DOHH2 (cell line): ENCODE measurements at regions not wholly inside any gene's neighbourhood (a gene's known extent, or its start where the extent isn't known, plus 50 kb on each side); places are given as distances from the start of the nearest gene placed in this dataset.

Experiments
- H3F3A ChIP-seq: fragments of 200-600 bp; sonication (generic), shearing (Covaris generic); 2 replicates; pipeline ENCODE4 v1.6.0; 2016; ENCODE audit warnings: antibody characterized with exemption, mild to moderate bottlenecking; ENCODE audit not compliant: control insufficient read depth, insufficient read depth
- H3K27ac ChIP-seq: fragments of 200-600 bp; sonication (generic); 2 replicates; pipeline ENCODE4 v1.5.1; 2014; ENCODE audit warnings: low read depth, mild to moderate bottlenecking, low read length, moderate library complexity
- H3K27me3 ChIP-seq: fragments of 200-600 bp; sonication (generic); 2 replicates; pipeline ENCODE4 v1.6.1; 2014; ENCODE audit warnings: mild to moderate bottlenecking, low read length, mixed read lengths; ENCODE audit not compliant: control insufficient read depth
- H3K36me3 ChIP-seq: fragments of 200-600 bp; sonication (generic); 2 replicates; pipeline ENCODE4 v1.6.1; 2014; ENCODE audit warnings: mild to moderate bottlenecking, low read length, moderate library complexity, mixed read lengths; ENCODE audit not compliant: control insufficient read depth
- H3K4me1 ChIP-seq: fragments of 200-600 bp; sonication (generic); 2 replicates; pipeline ENCODE4 v1.6.1; 2014; ENCODE audit warnings: mild to moderate bottlenecking, low read length, mixed read lengths; ENCODE audit not compliant: control insufficient read depth
- H3K4me2 ChIP-seq: fragments of 200-600 bp; sonication (generic); 2 replicates; pipeline ENCODE4 v1.6.0; 2014; ENCODE audit warnings: mild to moderate bottlenecking, low read length, moderate library complexity
- H3K4me3 ChIP-seq: fragments of 200-600 bp; sonication (generic); 2 replicates; pipeline ENCODE4 v1.5.1; 2014; ENCODE audit warnings: mild to moderate bottlenecking, low read length, mixed read lengths
- H3K79me2 ChIP-seq: fragments of 200-600 bp; sonication (generic); 2 replicates; pipeline ENCODE4 v1.6.1; 2014; ENCODE audit warnings: mild to moderate bottlenecking, low read length, mixed read lengths; ENCODE audit not compliant: control insufficient read depth
- H3K9me2 ChIP-seq: fragments of 200-600 bp; sonication (generic); replicated peaks from 2 replicates; pipeline ENCODE4 v1.6.1; 2014; ENCODE audit warnings: mild to moderate bottlenecking, low read length, mixed read lengths; ENCODE audit not compliant: control insufficient read depth
- H3K9me3 ChIP-seq: fragments of 200-600 bp; sonication (generic); 2 replicates; pipeline ENCODE4 v1.6.1; 2014; ENCODE audit warnings: antibody characterized with exemption, low read length, mixed read lengths; ENCODE audit not compliant: control insufficient read depth, insufficient read depth
- H4K20me1 ChIP-seq: fragments of 200-600 bp; sonication (generic); 2 replicates; pipeline ENCODE4 v1.6.0; 2014; ENCODE audit warnings: low read depth, mild to moderate bottlenecking, antibody characterized with exemption, low read length, moderate library complexity; ENCODE audit not compliant: control insufficient read depth, insufficient read depth
- EZH2phosphoT487 ChIP-seq: fragments of 200-600 bp; sonication (generic); IDR thresholded peaks from 2 replicates; pipeline ENCODE4 v1.6.1; 2017; ENCODE audit warnings: borderline replicate concordance, mild to moderate bottlenecking, antibody characterized with exemption, low read length, moderate library complexity, mixed read lengths
- TF ChIP-seq, protein P1 (sequence below): fragments of 200-600 bp; sonication (generic); IDR thresholded peaks from one replicate; pipeline ENCODE4 v1.5.1; 2014; ENCODE audit warnings: antibody characterized with exemption, mild to moderate bottlenecking, low read depth, low read length; ENCODE audit not compliant: poor library complexity, severe bottlenecking

DNA sequence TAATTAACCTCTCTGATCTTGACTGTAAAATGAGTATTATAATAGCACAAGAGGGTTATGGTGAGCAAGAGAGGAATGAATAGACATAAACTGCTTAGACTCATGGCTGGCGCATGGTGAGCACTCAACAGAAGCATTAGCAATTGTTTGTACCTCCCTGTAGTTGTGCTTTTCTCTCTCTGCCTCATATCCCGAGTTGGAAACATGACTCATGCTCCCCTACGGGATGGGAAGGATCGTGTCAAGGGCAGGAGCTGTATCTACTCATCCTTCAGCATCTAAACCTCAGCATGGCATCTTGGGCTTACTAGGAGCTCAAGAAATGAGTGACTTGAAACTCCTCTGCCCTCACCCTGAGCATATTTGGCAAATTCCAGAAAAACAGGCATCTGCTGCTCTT lies 299.6 kb downstream of the MAP2K4 start:
- TF ChIP-seq, protein P1, sequence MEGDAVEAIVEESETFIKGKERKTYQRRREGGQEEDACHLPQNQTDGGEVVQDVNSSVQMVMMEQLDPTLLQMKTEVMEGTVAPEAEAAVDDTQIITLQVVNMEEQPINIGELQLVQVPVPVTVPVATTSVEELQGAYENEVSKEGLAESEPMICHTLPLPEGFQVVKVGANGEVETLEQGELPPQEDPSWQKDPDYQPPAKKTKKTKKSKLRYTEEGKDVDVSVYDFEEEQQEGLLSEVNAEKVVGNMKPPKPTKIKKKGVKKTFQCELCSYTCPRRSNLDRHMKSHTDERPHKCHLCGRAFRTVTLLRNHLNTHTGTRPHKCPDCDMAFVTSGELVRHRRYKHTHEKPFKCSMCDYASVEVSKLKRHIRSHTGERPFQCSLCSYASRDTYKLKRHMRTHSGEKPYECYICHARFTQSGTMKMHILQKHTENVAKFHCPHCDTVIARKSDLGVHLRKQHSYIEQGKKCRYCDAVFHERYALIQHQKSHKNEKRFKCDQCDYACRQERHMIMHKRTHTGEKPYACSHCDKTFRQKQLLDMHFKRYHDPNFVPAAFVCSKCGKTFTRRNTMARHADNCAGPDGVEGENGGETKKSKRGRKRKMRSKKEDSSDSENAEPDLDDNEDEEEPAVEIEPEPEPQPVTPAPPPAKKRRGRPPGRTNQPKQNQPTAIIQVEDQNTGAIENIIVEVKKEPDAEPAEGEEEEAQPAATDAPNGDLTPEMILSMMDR = no peak
- TF ChIP-seq EZH2phosphoT487 = no peak
- Histone ChIP-seq H4K20me1 (no peaks in the 10 kb centered on the region), H3K79me2 (no peaks in the 10 kb centered on the region), H3K4me3 (no peak overlapping the region), H3K4me2 (no peak overlapping the region), H3K27ac (no peak overlapping the region), H3K9me3 (no peaks in the 10 kb centered on the region), H3K36me3 (no peaks in the 10 kb centered on the region), H3K4me1 (no peaks in the 10 kb centered on the region), H3K9me2 (no peaks in the 10 kb centered on the region), H3K27me3 (no peaks in the 10 kb centered on the region), H3F3A (no peaks in the 10 kb centered on the region)

DNA sequence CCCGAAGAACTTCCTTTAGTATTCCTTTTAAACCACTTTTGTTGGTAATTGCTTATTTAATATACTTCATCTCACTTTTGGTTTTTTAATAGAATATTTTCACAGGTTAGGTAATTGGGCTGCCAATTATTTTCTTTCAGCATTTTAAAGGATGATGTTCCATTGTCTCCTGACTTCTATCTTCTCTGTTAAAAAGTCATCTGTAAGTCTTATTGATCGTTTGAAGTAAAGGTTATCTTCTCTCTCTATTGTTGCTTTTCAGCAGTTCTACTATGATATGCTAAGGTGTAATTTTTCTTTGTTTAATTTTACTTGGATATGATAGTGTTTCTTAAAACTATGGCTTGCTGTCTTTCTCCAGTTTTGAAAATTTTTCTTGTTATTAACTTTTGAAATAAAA lies 307.5 kb downstream of the MAP2K4 start:
- Histone ChIP-seq H3F3A (no peaks in the 10 kb centered on the region), H3K9me2 (no peaks in the 10 kb centered on the region), H3K79me2 (no peaks in the 10 kb centered on the region), H3K36me3 (no peaks in the 10 kb centered on the region), H3K9me3 (peaks cover 12% of the 10 kb centered on the region; the same call in 1 of the 2 replicates), H3K4me2 (no peak overlapping the region), H3K27me3 (no peaks in the 10 kb centered on the region), H4K20me1 (no peaks in the 10 kb centered on the region), H3K27ac (no peak overlapping the region), H3K4me1 (no peaks in the 10 kb centered on the region), H3K4me3 (no peak overlapping the region)
- TF ChIP-seq, protein P1 = no peak
- TF ChIP-seq EZH2phosphoT487 = no peak

- TF ChIP-seq, protein P1 = no peak
- TF ChIP-seq EZH2phosphoT487 = no peak
- H3K4me2 ChIP-seq = no peak overlapping the region
These were observed 309.8 kb downstream of the MAP2K4 start for GRCh38 chr17:12330456-12330855.

More at GRCh38 chr17:12330456-12330855, 309.8 kb downstream of the MAP2K4 start:
- Histone ChIP-seq H3K9me3 (peaks cover 12% of the 10 kb centered on the region; the same call in 1 of the 2 replicates), H3K27ac (no peak overlapping the region), H3K4me3 (no peak overlapping the region), H3K79me2 (no peaks in the 10 kb centered on the region), H3K27me3 (no peaks in the 10 kb centered on the region), H3K4me1 (no peaks in the 10 kb centered on the region), H3F3A (no peaks in the 10 kb centered on the region), H3K9me2 (no peaks in the 10 kb centered on the region), H3K36me3 (no peaks in the 10 kb centered on the region), H4K20me1 (no peaks in the 10 kb centered on the region)
